ENCODE measurements at regions not wholly inside any gene's neighbourhood (a gene's known extent, or its start where the extent isn't known, plus 50 kb on each side); places are given as distances from the start of the nearest gene placed in this dataset.

GRCh38 chr22:48475661-48476345, 1351.9 kb downstream of the BRD1 start:
- no peaks in the 10 kb centered on the region for H4K20me1 ChIP-seq (ENCODE audit: low read depth, low read length)
- no peak overlapping the region for H3K9ac ChIP-seq (ENCODE audit: low read length)
- no peak overlapping the region for H3K4me3 ChIP-seq (ENCODE audit: insufficient read depth, low read length, poor library complexity, severe bottlenecking)
- no peak overlapping the region for H3K4me2 ChIP-seq (ENCODE audit: low read depth, low read length, poor library complexity, severe bottlenecking)
- H3F3A ChIP-seq (ENCODE audit: insufficient read depth) = no peaks in the 10 kb centered on the region
- no peaks in the 10 kb centered on the region for H3K79me2 ChIP-seq (ENCODE audit: insufficient read depth, low read length)
- H2AFZ ChIP-seq (ENCODE audit: low read depth, low read length, severe bottlenecking) = no peak overlapping the region
- H3K9me3 ChIP-seq (ENCODE audit: insufficient read depth, low read length) = no peaks in the 10 kb centered on the region
- TF ChIP-seq CTCF (IDR thresholded peaks at IDR 0.05; ENCODE audit: insufficient read depth, low read length, poor library complexity, severe bottlenecking) (no peak), EZH2phosphoT487 (conservative IDR thresholded peaks at IDR 0.05; ENCODE audit: low read length) (no peak)
- H3K27me3 ChIP-seq (ENCODE audit: low read length) = no peaks in the 10 kb centered on the region
- H3K36me3 ChIP-seq (ENCODE audit: low read length) = no peaks in the 10 kb centered on the region
- no peak overlapping the region for H3K27ac ChIP-seq (ENCODE audit: low read depth, low read length)
- H3K9me2 ChIP-seq (replicated peaks; ENCODE audit: insufficient read depth, low read length) = no peaks in the 10 kb centered on the region

- H3K4me3 ChIP-seq (ENCODE audit: insufficient read depth, low read length, poor library complexity, severe bottlenecking) = no peak overlapping the region
- no peak overlapping the region for H3K27ac ChIP-seq (ENCODE audit: low read depth, low read length)
- H4K20me1 ChIP-seq (ENCODE audit: low read depth, low read length) = no peaks in the 10 kb centered on the region
- no peaks in the 10 kb centered on the region for H3K36me3 ChIP-seq (ENCODE audit: low read length)
- H3F3A ChIP-seq (ENCODE audit: insufficient read depth) = no peaks in the 10 kb centered on the region
- no peaks in the 10 kb centered on the region for H3K9me3 ChIP-seq (ENCODE audit: insufficient read depth, low read length)
- H3K9me2 ChIP-seq (replicated peaks; ENCODE audit: insufficient read depth, low read length) = no peaks in the 10 kb centered on the region
- H3K27me3 ChIP-seq (ENCODE audit: low read length) = no peaks in the 10 kb centered on the region
- H2AFZ ChIP-seq (ENCODE audit: low read depth, low read length, severe bottlenecking) = no peak overlapping the region
- no peak overlapping the region for H3K4me2 ChIP-seq (ENCODE audit: low read depth, low read length, poor library complexity, severe bottlenecking)
- H3K9ac ChIP-seq (ENCODE audit: low read length) = no peak overlapping the region
- no peak for TF ChIP-seq EZH2phosphoT487 (conservative IDR thresholded peaks at IDR 0.05; ENCODE audit: low read length)
- H3K79me2 ChIP-seq (ENCODE audit: insufficient read depth, low read length) = no peaks in the 10 kb centered on the region
Measured at GRCh38 chr22:48474881-48475280, 1352.8 kb downstream of the BRD1 start.

- no peak overlapping the region for H2AFZ ChIP-seq (ENCODE audit: low read depth, low read length, severe bottlenecking)
- no peaks in the 10 kb centered on the region for H3F3A ChIP-seq (ENCODE audit: insufficient read depth)
- H4K20me1 ChIP-seq (ENCODE audit: low read depth, low read length) = no peaks in the 10 kb centered on the region
- no peaks in the 10 kb centered on the region for H3K36me3 ChIP-seq (ENCODE audit: low read length)
- no peaks in the 10 kb centered on the region for H3K27me3 ChIP-seq (ENCODE audit: low read length)
- no peaks in the 10 kb centered on the region for H3K9me3 ChIP-seq (ENCODE audit: insufficient read depth, low read length)
- no peaks in the 10 kb centered on the region for H3K9me2 ChIP-seq (replicated peaks; ENCODE audit: insufficient read depth, low read length)
- no peak overlapping the region for H3K27ac ChIP-seq (ENCODE audit: low read depth, low read length)
- TF ChIP-seq CTCF (IDR thresholded peaks at IDR 0.05; ENCODE audit: insufficient read depth, low read length, poor library complexity, severe bottlenecking) (no peak), EZH2phosphoT487 (conservative IDR thresholded peaks at IDR 0.05; ENCODE audit: low read length) (no peak)
- no peak overlapping the region for H3K4me2 ChIP-seq (ENCODE audit: low read depth, low read length, poor library complexity, severe bottlenecking)
- no peaks in the 10 kb centered on the region for H3K79me2 ChIP-seq (ENCODE audit: insufficient read depth, low read length)
- no peak overlapping the region for H3K4me3 ChIP-seq (ENCODE audit: insufficient read depth, low read length, poor library complexity, severe bottlenecking)
- no peak overlapping the region for H3K9ac ChIP-seq (ENCODE audit: low read length)
Measured at GRCh38 chr22:48473202-48473601, 1354.5 kb downstream of the BRD1 start.

DNA sequence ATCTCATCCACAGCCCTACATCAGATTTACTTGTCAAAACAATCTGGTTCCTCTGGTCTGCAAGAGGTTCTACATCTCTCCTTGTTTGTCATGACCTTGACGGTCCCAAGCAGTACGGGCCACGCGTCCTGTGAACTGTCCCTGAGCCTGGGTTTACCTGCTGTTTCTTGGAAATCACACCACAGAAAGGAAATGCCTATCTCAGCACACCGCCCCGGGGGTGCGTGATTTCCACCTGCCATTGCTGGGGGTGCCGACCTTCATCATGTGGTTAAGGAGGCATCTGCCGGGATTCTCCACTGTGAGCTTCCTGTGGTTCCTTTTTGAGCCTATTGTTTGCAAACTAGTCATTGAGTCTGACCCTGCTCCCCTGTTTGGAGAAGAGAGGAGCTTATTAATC, 1363.4 kb downstream of the BRD1 start:
- H4K20me1 ChIP-seq (ENCODE audit: low read depth, low read length) = no peaks in the 10 kb centered on the region
- H3F3A ChIP-seq (ENCODE audit: insufficient read depth) = no peaks in the 10 kb centered on the region
- TF ChIP-seq CTCF (IDR thresholded peaks at IDR 0.05; ENCODE audit: insufficient read depth, low read length, poor library complexity, severe bottlenecking) (no peak), EZH2phosphoT487 (conservative IDR thresholded peaks at IDR 0.05; ENCODE audit: low read length) (no peak)
- no peak overlapping the region for H2AFZ ChIP-seq (ENCODE audit: low read depth, low read length, severe bottlenecking)
- H3K27ac ChIP-seq (ENCODE audit: low read depth, low read length) = no peak overlapping the region
- H3K27me3 ChIP-seq (ENCODE audit: low read length) = no peaks in the 10 kb centered on the region
- H3K9me3 ChIP-seq (ENCODE audit: insufficient read depth, low read length) = no peaks in the 10 kb centered on the region
- no peak overlapping the region for H3K9ac ChIP-seq (ENCODE audit: low read length)
- no peaks in the 10 kb centered on the region for H3K9me2 ChIP-seq (replicated peaks; ENCODE audit: insufficient read depth, low read length)
- no peak overlapping the region for H3K4me3 ChIP-seq (ENCODE audit: insufficient read depth, low read length, poor library complexity, severe bottlenecking)
- no peaks in the 10 kb centered on the region for H3K36me3 ChIP-seq (ENCODE audit: low read length)
- no peak overlapping the region for H3K4me2 ChIP-seq (ENCODE audit: low read depth, low read length, poor library complexity, severe bottlenecking)
- no peaks in the 10 kb centered on the region for H3K79me2 ChIP-seq (ENCODE audit: insufficient read depth, low read length)
